ENCODE measurements at regions not wholly inside any gene's neighbourhood (a gene's known extent, or its start where the extent isn't known, plus 50 kb on each side); places are given as distances from the start of the nearest gene placed in this dataset.

GRCh38 chr16:80019395-80019794 is 418.9 kb upstream of the MAF start:
- intact Hi-C loops (cut with micrococcal nuclease) = no loop called here
- no peak overlapping the region for H3K4me2 ChIP-seq (replicated peaks; ENCODE audit: low read depth, low read length, poor library complexity, severe bottlenecking)
- no peaks in the 10 kb centered on the region for H3K9me3 ChIP-seq (ENCODE audit: control extremely low read depth in 1 of 3, control insufficient read depth in 2 of 3, insufficient read depth in 1 of 3, low read length in 2 of 3)
- no peak overlapping the region for H3K9ac ChIP-seq (ENCODE audit: low read length)
- Mint-ChIP-seq H3K9me3 (ENCODE audit: insufficient read depth) (no peaks in the 10 kb centered on the region), H3K27me3 (peaks cover under 1% of the 10 kb centered on the region), H3K4me1 (no peaks in the 10 kb centered on the region), H3K4me3 (no peak overlapping the region), H3K27ac (no peak overlapping the region)
- H4K20me1 ChIP-seq (ENCODE audit: control insufficient read depth, insufficient read depth, low read length, poor library complexity, severe bottlenecking) = no peaks in the 10 kb centered on the region
- no peak overlapping the region for H3K4me3 ChIP-seq (ENCODE audit: control extremely low read depth in 1 of 5, extremely low read depth in 1 of 5, insufficient read depth in 1 of 5, low read depth in 2 of 5, low read length in 4 of 5)
- H3K4me1 ChIP-seq (ENCODE audit: control insufficient read depth in 2 of 2, insufficient read depth in 2 of 2, low read length in 2 of 2) = no peaks in the 10 kb centered on the region
- H3K36me3 ChIP-seq (replicated peaks in 1 of 2; ENCODE audit: control extremely low read depth in 1 of 2, control insufficient read depth in 1 of 2, extremely low read depth in 1 of 2, insufficient read depth in 2 of 2, low read length in 1 of 2) = no peaks in the 10 kb centered on the region
- ChIA-PET POLR2A (no interaction called here), CTCF (no interaction called here)
- no CpG with 5 or more reads among the region's 2 CpGs for WGBS (ENCODE audit: insufficient coverage)
- DNase-seq = no peak
- H3K79me2 ChIP-seq (ENCODE audit: control insufficient read depth, insufficient read depth, low read length) = no peaks in the 10 kb centered on the region
- no peak overlapping the region for H3K27ac ChIP-seq (ENCODE audit: low read length in 2 of 2)
- TF ChIP-seq CTCF (IDR thresholded peaks at IDR 0.05) = no peak
- no peak for TF ChIP-seq EZH2 (IDR thresholded peaks at IDR 0.05; ENCODE audit: borderline replicate concordance, insufficient read depth, low read depth, low read length, poor library complexity, severe bottlenecking)
- H3K27me3 ChIP-seq (replicated peaks in 1 of 4; ENCODE audit: control extremely low read depth in 1 of 4, control insufficient read depth in 3 of 4, insufficient read depth in 4 of 4, low read length in 3 of 4) = no peaks in the 10 kb centered on the region
- ATAC-seq (ENCODE audit: low read depth) = no peak
- H2AFZ ChIP-seq (ENCODE audit: insufficient read depth, low read depth, low read length, poor library complexity, severe bottlenecking) = no peak overlapping the region

- no CpG with 5 or more reads among the region's 2 CpGs for WGBS (ENCODE audit: insufficient coverage)
- H2AFZ ChIP-seq (ENCODE audit: insufficient read depth, low read depth, low read length, poor library complexity, severe bottlenecking) = no peak overlapping the region
- TF ChIP-seq CTCF (IDR thresholded peaks at IDR 0.05) = no peak
- TF ChIP-seq EZH2 (IDR thresholded peaks at IDR 0.05; ENCODE audit: borderline replicate concordance, insufficient read depth, low read depth, low read length, poor library complexity, severe bottlenecking) = no peak
- H3K79me2 ChIP-seq (ENCODE audit: control insufficient read depth, insufficient read depth, low read length) = no peaks in the 10 kb centered on the region
- no peak overlapping the region for H3K4me2 ChIP-seq (replicated peaks; ENCODE audit: low read depth, low read length, poor library complexity, severe bottlenecking)
- H3K27me3 ChIP-seq (replicated peaks in 1 of 4; ENCODE audit: control extremely low read depth in 1 of 4, control insufficient read depth in 3 of 4, insufficient read depth in 4 of 4, low read length in 3 of 4) = no peaks in the 10 kb centered on the region
- no peak overlapping the region for H3K9ac ChIP-seq (ENCODE audit: low read length)
- no peak overlapping the region for H3K27ac ChIP-seq (ENCODE audit: low read length in 2 of 2)
- Mint-ChIP-seq H3K4me1 (no peaks in the 10 kb centered on the region), H3K27ac (no peak overlapping the region), H3K27me3 (no peaks in the 10 kb centered on the region), H3K9me3 (ENCODE audit: insufficient read depth) (no peaks in the 10 kb centered on the region), H3K4me3 (no peak overlapping the region)
- ATAC-seq (ENCODE audit: low read depth) (no peak), DNase-seq (no peak)
- H3K4me3 ChIP-seq (ENCODE audit: control extremely low read depth in 1 of 5, extremely low read depth in 1 of 5, insufficient read depth in 1 of 5, low read depth in 2 of 5, low read length in 4 of 5) = no peak overlapping the region
- no peaks in the 10 kb centered on the region for H4K20me1 ChIP-seq (ENCODE audit: control insufficient read depth, insufficient read depth, low read length, poor library complexity, severe bottlenecking)
- ChIA-PET CTCF (no interaction called here), POLR2A (no interaction called here)
- intact Hi-C loops (cut with micrococcal nuclease) = no loop called here
- no peaks in the 10 kb centered on the region for H3K4me1 ChIP-seq (ENCODE audit: control insufficient read depth in 2 of 2, insufficient read depth in 2 of 2, low read length in 2 of 2)
- H3K9me3 ChIP-seq (ENCODE audit: control extremely low read depth in 1 of 3, control insufficient read depth in 2 of 3, insufficient read depth in 1 of 3, low read length in 2 of 3) = no peaks in the 10 kb centered on the region
- H3K36me3 ChIP-seq (replicated peaks in 1 of 2; ENCODE audit: control extremely low read depth in 1 of 2, control insufficient read depth in 1 of 2, extremely low read depth in 1 of 2, insufficient read depth in 2 of 2, low read length in 1 of 2) = no peaks in the 10 kb centered on the region
Observed at GRCh38 chr16:80018466-80018865, 417.9 kb upstream of the MAF start.
